WTC11 (cell line): ENCODE measurements at regions not wholly inside any gene's neighbourhood (a gene's known extent, or its start where the extent isn't known, plus 50 kb on each side); places are given as distances from the start of the nearest gene placed in this dataset.

ENCODE experiments used
- AR ChIP-seq: fragments of 250-450 bp; sonication (Bioruptor Pico); IDR thresholded peaks from 2 replicates; pipeline ENCODE4 v1.9.0; 2021; ENCODE audit warnings: mild to moderate bottlenecking
- JUN ChIP-seq: sonication (generic); formaldehyde crosslinking; IDR thresholded peaks from 2 replicates; pipeline ENCODE4 v1.8.0; 2023; ENCODE audit warnings: mild to moderate bottlenecking, missing genetic modification reagents
- NFE2L1 ChIP-seq: sonication (generic); formaldehyde crosslinking; IDR thresholded peaks from 2 replicates; pipeline ENCODE4 v1.8.1; 2023; ENCODE audit warnings: missing genetic modification reagents
- NR1H2 ChIP-seq: sonication (generic); formaldehyde crosslinking; IDR thresholded peaks from 2 replicates; pipeline ENCODE4 v1.9.0; 2021; ENCODE audit warnings: mild to moderate bottlenecking, moderate library complexity, missing genetic modification reagents
- RORB ChIP-seq: fragments of 250-450 bp; sonication (Bioruptor Pico); IDR thresholded peaks from 2 replicates; pipeline ENCODE4 v1.9.0; 2021; ENCODE audit warnings: mild to moderate bottlenecking
- SMAD3 ChIP-seq: sonication (generic); formaldehyde crosslinking; IDR thresholded peaks from 2 replicates; pipeline ENCODE4 v1.8.0; 2022; ENCODE audit warnings: missing genetic modification reagents, mild to moderate bottlenecking, borderline replicate concordance
- ZNF396 ChIP-seq: fragments of 250-450 bp; sonication (Bioruptor Pico); IDR thresholded peaks from 2 replicates; pipeline ENCODE4 v1.8.0; 2021; ENCODE audit warnings: mild to moderate bottlenecking, moderate library complexity, borderline replicate concordance
- TF ChIP-seq, protein P1 (sequence below): fragments of 200-600 bp; IDR thresholded peaks from 2 replicates; pipeline ENCODE4 v1.8.0; 2022; ENCODE audit warnings: antibody characterized with exemption
- TF ChIP-seq, protein P2 (sequence below): fragments of 250-450 bp; sonication (Bioruptor Pico); IDR thresholded peaks from 2 replicates; pipeline ENCODE4 v2.1.2; 2022; ENCODE audit warnings: mild to moderate bottlenecking, moderate library complexity

DNA sequence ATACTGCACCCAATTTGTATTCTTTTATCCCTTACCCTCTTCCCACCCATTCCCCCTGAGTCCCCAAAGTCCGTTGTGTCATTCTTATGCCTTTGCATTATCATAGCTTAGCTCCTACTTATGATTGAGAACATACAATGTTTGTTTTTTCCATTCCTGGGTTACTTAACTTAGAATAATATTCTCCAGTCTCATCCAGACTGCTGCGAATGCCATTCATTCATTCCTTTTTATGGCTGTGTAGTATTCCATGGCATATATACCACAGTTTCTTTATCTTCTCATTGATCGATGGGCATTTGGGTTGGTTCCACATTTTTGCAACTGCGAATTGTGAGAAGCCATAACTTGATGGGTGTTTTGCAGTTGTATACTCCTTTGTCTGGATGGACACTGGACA, 62.8 kb downstream of the FHIP1A start:
- TF ChIP-seq, protein P1, sequence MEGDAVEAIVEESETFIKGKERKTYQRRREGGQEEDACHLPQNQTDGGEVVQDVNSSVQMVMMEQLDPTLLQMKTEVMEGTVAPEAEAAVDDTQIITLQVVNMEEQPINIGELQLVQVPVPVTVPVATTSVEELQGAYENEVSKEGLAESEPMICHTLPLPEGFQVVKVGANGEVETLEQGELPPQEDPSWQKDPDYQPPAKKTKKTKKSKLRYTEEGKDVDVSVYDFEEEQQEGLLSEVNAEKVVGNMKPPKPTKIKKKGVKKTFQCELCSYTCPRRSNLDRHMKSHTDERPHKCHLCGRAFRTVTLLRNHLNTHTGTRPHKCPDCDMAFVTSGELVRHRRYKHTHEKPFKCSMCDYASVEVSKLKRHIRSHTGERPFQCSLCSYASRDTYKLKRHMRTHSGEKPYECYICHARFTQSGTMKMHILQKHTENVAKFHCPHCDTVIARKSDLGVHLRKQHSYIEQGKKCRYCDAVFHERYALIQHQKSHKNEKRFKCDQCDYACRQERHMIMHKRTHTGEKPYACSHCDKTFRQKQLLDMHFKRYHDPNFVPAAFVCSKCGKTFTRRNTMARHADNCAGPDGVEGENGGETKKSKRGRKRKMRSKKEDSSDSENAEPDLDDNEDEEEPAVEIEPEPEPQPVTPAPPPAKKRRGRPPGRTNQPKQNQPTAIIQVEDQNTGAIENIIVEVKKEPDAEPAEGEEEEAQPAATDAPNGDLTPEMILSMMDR = no peak
- TF ChIP-seq ZNF396 (CRISPR knock-in tag) (no peak), SMAD3 (CRISPR knock-in tag) (no peak), JUN (no peak), RORB (CRISPR knock-in tag) (no peak), AR (CRISPR knock-in tag) (no peak), NFE2L1 (CRISPR knock-in tag) (no peak), NR1H2 (CRISPR knock-in tag) (no peak)
- TF ChIP-seq, protein P2, sequence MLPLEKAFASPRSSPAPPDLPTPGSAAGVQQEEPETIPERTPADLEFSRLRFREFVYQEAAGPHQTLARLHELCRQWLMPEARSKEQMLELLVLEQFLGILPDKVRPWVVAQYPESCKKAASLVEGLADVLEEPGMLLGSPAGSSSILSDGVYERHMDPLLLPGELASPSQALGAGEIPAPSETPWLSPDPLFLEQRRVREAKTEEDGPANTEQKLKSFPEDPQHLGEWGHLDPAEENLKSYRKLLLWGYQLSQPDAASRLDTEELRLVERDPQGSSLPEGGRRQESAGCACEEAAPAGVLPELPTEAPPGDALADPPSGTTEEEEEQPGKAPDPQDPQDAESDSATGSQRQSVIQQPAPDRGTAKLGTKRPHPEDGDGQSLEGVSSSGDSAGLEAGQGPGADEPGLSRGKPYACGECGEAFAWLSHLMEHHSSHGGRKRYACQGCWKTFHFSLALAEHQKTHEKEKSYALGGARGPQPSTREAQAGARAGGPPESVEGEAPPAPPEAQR (CRISPR knock-in tag) = no peak
